ENCODE measurements at regions not wholly inside any gene's neighbourhood (a gene's known extent, or its start where the extent isn't known, plus 50 kb on each side); places are given as distances from the start of the nearest gene placed in this dataset.
"Not testable (repeated sequence)": the region's sequence is repeated elsewhere in the genome, so short reads cannot be mapped to it uniquely, and the experiment has no call there.

- H3K36me3 ChIP-seq (ENCODE audit: low read depth), result no peaks in the 10 kb centered on the region
- no peaks in the 10 kb centered on the region for H3K9me3 ChIP-seq (ENCODE audit: severe bottlenecking)
- H3K27me3 ChIP-seq (ENCODE audit: insufficient read depth, poor library complexity, severe bottlenecking), result no peaks in the 10 kb centered on the region
- no peak overlapping the region for H3K27ac ChIP-seq (ENCODE audit: poor library complexity, severe bottlenecking)
- no peak overlapping the region for H3K4me3 ChIP-seq (ENCODE audit: severe bottlenecking)
- ATAC-seq (ENCODE audit: low read depth) (no peak), DNase-seq (ENCODE audit: low spot score) (no peak)
- no peaks in the 10 kb centered on the region for H3K4me1 ChIP-seq (ENCODE audit: insufficient read depth, poor library complexity, severe bottlenecking)
- no peak for TF ChIP-seq CTCF (IDR thresholded peaks at IDR 0.05; ENCODE audit: poor library complexity, severe bottlenecking)
Observed at GRCh38 chr2:5007596-5007995, 684.6 kb upstream of the SOX11 start.

- H3K4me1 ChIP-seq (ENCODE audit: insufficient read depth, poor library complexity, severe bottlenecking), result no peaks in the 10 kb centered on the region
- no peak for ATAC-seq (ENCODE audit: low read depth)
- no peaks in the 10 kb centered on the region for H3K9me3 ChIP-seq (ENCODE audit: severe bottlenecking)
- no peaks in the 10 kb centered on the region for H3K27me3 ChIP-seq (ENCODE audit: insufficient read depth, poor library complexity, severe bottlenecking)
- H3K27ac ChIP-seq (ENCODE audit: poor library complexity, severe bottlenecking), result no peak overlapping the region
- H3K36me3 ChIP-seq (ENCODE audit: low read depth), result no peaks in the 10 kb centered on the region
- TF ChIP-seq CTCF (IDR thresholded peaks at IDR 0.05; ENCODE audit: poor library complexity, severe bottlenecking), result no peak
- H3K4me3 ChIP-seq (ENCODE audit: severe bottlenecking), result no peak overlapping the region
- no peak for DNase-seq (ENCODE audit: low spot score)
Observed at GRCh38 chr2:5019324-5019723, 672.9 kb upstream of the SOX11 start.

- DNase-seq (ENCODE audit: low spot score) (no peak), ATAC-seq (ENCODE audit: low read depth) (no peak)
- H3K4me1 ChIP-seq (ENCODE audit: insufficient read depth, poor library complexity, severe bottlenecking), result no peaks in the 10 kb centered on the region
- H3K27ac ChIP-seq (ENCODE audit: poor library complexity, severe bottlenecking), result no peak overlapping the region
- TF ChIP-seq CTCF (IDR thresholded peaks at IDR 0.05; ENCODE audit: poor library complexity, severe bottlenecking), result no peak
- no peak overlapping the region for H3K4me3 ChIP-seq (ENCODE audit: severe bottlenecking)
- no peaks in the 10 kb centered on the region for H3K9me3 ChIP-seq (ENCODE audit: severe bottlenecking)
- no peaks in the 10 kb centered on the region for H3K27me3 ChIP-seq (ENCODE audit: insufficient read depth, poor library complexity, severe bottlenecking)
- no peaks in the 10 kb centered on the region for H3K36me3 ChIP-seq (ENCODE audit: low read depth)
Observed at GRCh38 chr2:5020116-5020875, 671.9 kb upstream of the SOX11 start.

GRCh38 chr2:5021136-5021535, 671.0 kb upstream of the SOX11 start:
- DNase-seq (ENCODE audit: low spot score) (no peak), ATAC-seq (ENCODE audit: low read depth) (peak; percentile 86)
- Histone ChIP-seq H3K4me1 (ENCODE audit: insufficient read depth, poor library complexity, severe bottlenecking) (no peaks in the 10 kb centered on the region), H3K9me3 (ENCODE audit: severe bottlenecking) (no peaks in the 10 kb centered on the region), H3K4me3 (ENCODE audit: severe bottlenecking) (no peak overlapping the region), H3K27me3 (ENCODE audit: insufficient read depth, poor library complexity, severe bottlenecking) (no peaks in the 10 kb centered on the region), H3K27ac (ENCODE audit: poor library complexity, severe bottlenecking) (no peak overlapping the region), H3K36me3 (ENCODE audit: low read depth) (no peaks in the 10 kb centered on the region)
- TF ChIP-seq CTCF (IDR thresholded peaks at IDR 0.05; ENCODE audit: poor library complexity, severe bottlenecking), result no peak

- ATAC-seq (ENCODE audit: low read depth) (no peak), DNase-seq (ENCODE audit: low spot score) (no peak)
- no peak for TF ChIP-seq CTCF (IDR thresholded peaks at IDR 0.05; ENCODE audit: poor library complexity, severe bottlenecking)
- Histone ChIP-seq H3K4me1 (ENCODE audit: insufficient read depth, poor library complexity, severe bottlenecking) (no peaks in the 10 kb centered on the region), H3K36me3 (ENCODE audit: low read depth) (no peaks in the 10 kb centered on the region), H3K4me3 (ENCODE audit: severe bottlenecking) (no peak overlapping the region), H3K27me3 (ENCODE audit: insufficient read depth, poor library complexity, severe bottlenecking) (no peaks in the 10 kb centered on the region), H3K9me3 (ENCODE audit: severe bottlenecking) (no peaks in the 10 kb centered on the region), H3K27ac (ENCODE audit: poor library complexity, severe bottlenecking) (no peak overlapping the region)
Observed at GRCh38 chr2:5022061-5022460, 670.1 kb upstream of the SOX11 start.

- not testable (repeated sequence) for H3K4me3 ChIP-seq (ENCODE audit: severe bottlenecking); DNase-seq (ENCODE audit: low spot score); H3K27ac ChIP-seq (ENCODE audit: poor library complexity, severe bottlenecking); H3K27me3 ChIP-seq (ENCODE audit: insufficient read depth, poor library complexity, severe bottlenecking); H3K4me1 ChIP-seq (ENCODE audit: insufficient read depth, poor library complexity, severe bottlenecking); H3K9me3 ChIP-seq (ENCODE audit: severe bottlenecking); H3K36me3 ChIP-seq (ENCODE audit: low read depth); ATAC-seq (ENCODE audit: low read depth)
Observed at GRCh38 chr2:5022708-5023635, 669.2 kb upstream of the SOX11 start.
